ENCODE measurements at regions not wholly inside any gene's neighbourhood (a gene's known extent, or its start where the extent isn't known, plus 50 kb on each side); places are given as distances from the start of the nearest gene placed in this dataset.
"Not testable (repeated sequence)": the region's sequence is repeated elsewhere in the genome, so short reads cannot be mapped to it uniquely, and the experiment has no call there.

- no peak for DNase-seq (ENCODE audit: low spot score)
- POLR2A ChIA-PET (ENCODE audit: low non-redundant PET), result no interaction called here
- CTCF ChIA-PET, result interaction anchor here (0.5 kb wide), 1 partner anchor 664 kb away, joined by 3 read pairs; no protein-coding TSS in a partner anchor
- TF ChIP-seq CTCF (conservative IDR thresholded peaks at IDR 0.05; ENCODE audit: low read depth), result no peak
- H3K27ac ChIP-seq, result no peak overlapping the region
Measured at GRCh38 chr5:82628364-82628910, 350.3 kb upstream of the RPS23 start.

GRCh38 chr5:82626905-82627591, 348.9 kb upstream of the RPS23 start:
- DNase-seq (ENCODE audit: low spot score); POLR2A ChIA-PET (ENCODE audit: low non-redundant PET); H3K27ac ChIP-seq; CTCF ChIA-PET: not testable (repeated sequence)

- POLR2A ChIA-PET (ENCODE audit: low non-redundant PET); CTCF ChIA-PET: not testable (repeated sequence)
Measured at GRCh38 chr5:82626012-82626411, 347.9 kb upstream of the RPS23 start.

GRCh38 chr5:82624062-82624461, 345.9 kb upstream of the RPS23 start:
- no peak overlapping the region for H3K27ac ChIP-seq
- POLR2A ChIA-PET (ENCODE audit: low non-redundant PET), result no interaction called here
- CTCF ChIA-PET, result no interaction called here
- TF ChIP-seq CTCF (conservative IDR thresholded peaks at IDR 0.05; ENCODE audit: low read depth), result no peak
- DNase-seq (ENCODE audit: low spot score), result no peak

More at GRCh38 chr5:82626012-82626411, 347.9 kb upstream of the RPS23 start:
- H3K27ac ChIP-seq; DNase-seq (ENCODE audit: low spot score): not testable (repeated sequence)

- no peak overlapping the region for H3K27ac ChIP-seq
- ChIA-PET CTCF (no interaction called here), POLR2A (ENCODE audit: low non-redundant PET) (no interaction called here)
- no peak for DNase-seq (ENCODE audit: low spot score)
- TF ChIP-seq CTCF (conservative IDR thresholded peaks at IDR 0.05; ENCODE audit: low read depth), result no peak
Measured at GRCh38 chr5:82622711-82623514, 344.8 kb upstream of the RPS23 start.

GRCh38 chr5:82622205-82622604, 344.1 kb upstream of the RPS23 start:
- CTCF ChIA-PET, result no interaction called here
- DNase-seq (ENCODE audit: low spot score), result no peak
- TF ChIP-seq CTCF (conservative IDR thresholded peaks at IDR 0.05; ENCODE audit: low read depth), result no peak
- no peak overlapping the region for H3K27ac ChIP-seq
- POLR2A ChIA-PET (ENCODE audit: low non-redundant PET), result no interaction called here

- H3K27ac ChIP-seq, result no peak overlapping the region
- CTCF ChIA-PET, result no interaction called here
- TF ChIP-seq CTCF (conservative IDR thresholded peaks at IDR 0.05; ENCODE audit: low read depth), result no peak
- POLR2A ChIA-PET (ENCODE audit: low non-redundant PET), result no interaction called here
- no peak for DNase-seq (ENCODE audit: low spot score)
Measured at GRCh38 chr5:82620957-82621600, 342.9 kb upstream of the RPS23 start.
